Keratinocyte (primary cell): ENCODE measurements at regions not wholly inside any gene's neighbourhood (a gene's known extent, or its start where the extent isn't known, plus 50 kb on each side); places are given as distances from the start of the nearest gene placed in this dataset.

Source experiments
- DNase-seq: peaks from one replicate; pipeline ENCODE4 v3.0.0-alpha.2; 2011; ENCODE audit warnings: low read depth, missing footprints, low spot score
- FAIRE-seq: peaks from 2 replicates; lab custom pipeline; 2011; peaks lifted over from hg19 to GRCh38; lab: Jason Lieb, UNC
- H2AFZ ChIP-seq: 2 replicates; pipeline ENCODE4 v1.6.0; 2012; ENCODE audit warnings: low read length, control low read depth, inconsistent platforms; ENCODE audit not compliant: control insufficient read depth
- H3K27ac ChIP-seq: 2 replicates; pipeline ENCODE4 v1.5.1; 2011; ENCODE audit warnings: low read length; ENCODE audit not compliant: control insufficient read depth, insufficient read depth
- H3K27me3 ChIP-seq: 3 replicates; pipeline ENCODE4 v1.6.0; 2011; ENCODE audit warnings: low read length; ENCODE audit not compliant: control insufficient read depth, insufficient read depth; ENCODE audit errors: extremely low read depth
- H3K36me3 ChIP-seq, 2 experiments: 2 replicates in 1 of 2; 3 replicates in 1 of 2; pipeline ENCODE4 v1.5.1; 2011; ENCODE audit warnings: low read length in 2 of 2, mild to moderate bottlenecking in 1 of 2; ENCODE audit not compliant: control insufficient read depth in 2 of 2, insufficient read depth in 2 of 2; ENCODE audit errors: extremely low read depth in 1 of 2
- H3K4me1 ChIP-seq: 3 replicates; pipeline ENCODE4 v1.5.1; 2011; ENCODE audit warnings: low read length; ENCODE audit not compliant: control insufficient read depth, insufficient read depth; ENCODE audit errors: extremely low read depth
- H3K4me2 ChIP-seq: 3 replicates; pipeline ENCODE4 v1.6.0; 2011; ENCODE audit warnings: low read depth, low read length; ENCODE audit not compliant: control insufficient read depth, insufficient read depth; ENCODE audit errors: extremely low read depth
- H3K4me3 ChIP-seq, 3 experiments: fragments of 200-600 bp in 1 of 3; sonication (generic) in 1 of 3; 2 replicates in 2 of 3; 3 replicates in 1 of 3; pipeline ENCODE4 v1.5.1; 2011 to 2016; ENCODE audit warnings: low read length in 3 of 3, mild to moderate bottlenecking in 3 of 3, control low read depth in 2 of 3, inconsistent platforms in 1 of 3, low read depth in 1 of 3, mixed read lengths in 1 of 3, mixed run types in 1 of 3, moderate library complexity in 1 of 3; ENCODE audit not compliant: control insufficient read depth in 2 of 3, insufficient read depth in 2 of 3; ENCODE audit errors: extremely low read depth in 1 of 3
- H3K79me2 ChIP-seq: 2 replicates; pipeline ENCODE4 v1.6.0; 2012; ENCODE audit warnings: low read length; ENCODE audit not compliant: control insufficient read depth, insufficient read depth
- H3K9ac ChIP-seq: 3 replicates; pipeline ENCODE4 v1.6.0; 2011; ENCODE audit warnings: low read length; ENCODE audit not compliant: control insufficient read depth, insufficient read depth; ENCODE audit errors: extremely low read depth
- H3K9me1 ChIP-seq: 3 replicates; pipeline ENCODE4 v1.6.0; 2011; ENCODE audit warnings: low read length; ENCODE audit not compliant: control insufficient read depth, insufficient read depth; ENCODE audit errors: extremely low read depth
- H3K9me3 ChIP-seq: 2 replicates; pipeline ENCODE4 v1.5.1; 2012; ENCODE audit warnings: low read depth, low read length; ENCODE audit not compliant: control insufficient read depth
- H4K20me1 ChIP-seq: 3 replicates; pipeline ENCODE4 v1.6.0; 2011; ENCODE audit warnings: low read length; ENCODE audit not compliant: control insufficient read depth, insufficient read depth; ENCODE audit errors: extremely low read depth
- CTCF ChIP-seq, 3 experiments: IDR thresholded peaks in 1 of 3; conservative IDR thresholded peaks in 1 of 3; optimal IDR thresholded peaks in 1 of 3; 2 replicates in 2 of 3; 3 replicates in 1 of 3; pipeline versions ENCODE3 to v1.5.1; 2011; ENCODE audit warnings: low read length in 3 of 3, mild to moderate bottlenecking in 3 of 3, moderate library complexity in 2 of 3, control low read depth in 1 of 3, inconsistent platforms in 1 of 3; ENCODE audit not compliant: insufficient read depth in 2 of 3; ENCODE audit errors: extremely low read depth in 1 of 3
- EZH2 ChIP-seq: IDR thresholded peaks from one replicate; pipeline ENCODE4 v1.6.1; 2012; ENCODE audit warnings: inconsistent platforms, mild to moderate bottlenecking, low read length, moderate library complexity
- dilution Hi-C: fragments of 300-500 bp; cut with MboI; formaldehyde crosslinking; loops from one replicate; pipeline ENCODE4 v1.7.0; 2020; ENCODE audit warnings: low sequenced_read_pairs; ENCODE audit not compliant: extremely low pct_ligation_motif_present

GRCh38 chr20:24818056-24818455, 131.0 kb upstream of the CST7 start:
- no peak for DNase-seq
- H3K36me3 ChIP-seq: no peaks in the 10 kb centered on the region

GRCh38 chr20:24819331-24819965, 129.6 kb upstream of the CST7 start:
- TF ChIP-seq EZH2 (no peak), CTCF (optimal IDR thresholded peaks at IDR 0.05 in 1 of 3, IDR thresholded peaks at IDR 0.05 in 1 of 3, conservative IDR thresholded peaks at IDR 0.05 in 1 of 3; ENCODE audit: extremely low read depth in 1 of 3, insufficient read depth in 2 of 3, low read length in 3 of 3) (no peak)
- Histone ChIP-seq H3K36me3 (no peaks in the 10 kb centered on the region), H4K20me1 (no peaks in the 10 kb centered on the region), H3K79me2 (no peaks in the 10 kb centered on the region), H3K9ac (no peak overlapping the region), H3K4me1 (no peaks in the 10 kb centered on the region), H3K27me3 (no peaks in the 10 kb centered on the region), H3K4me2 (no peak overlapping the region), H2AFZ (no peak overlapping the region), H3K9me1 (no peaks in the 10 kb centered on the region), H3K9me3 (peaks cover 2% of the 10 kb centered on the region), H3K4me3 (no peak overlapping the region), H3K27ac (no peak overlapping the region)
- dilution Hi-C loops: no loop called here
- FAIRE-seq (no peak), DNase-seq (no peak)

More at GRCh38 chr20:24818056-24818455, 131.0 kb upstream of the CST7 start:
- H3K4me1 ChIP-seq: no peaks in the 10 kb centered on the region
- FAIRE-seq: no peak
- dilution Hi-C loops: no loop called here
- no peak overlapping the region for H3K27ac ChIP-seq
- no peaks in the 10 kb centered on the region for H3K79me2 ChIP-seq
- H3K9ac ChIP-seq: no peak overlapping the region
- no peak overlapping the region for H3K4me3 ChIP-seq
- TF ChIP-seq CTCF (optimal IDR thresholded peaks at IDR 0.05 in 1 of 3, IDR thresholded peaks at IDR 0.05 in 1 of 3, conservative IDR thresholded peaks at IDR 0.05 in 1 of 3; ENCODE audit: extremely low read depth in 1 of 3, insufficient read depth in 2 of 3, low read length in 3 of 3) (no peak), EZH2 (no peak)
- no peaks in the 10 kb centered on the region for H3K27me3 ChIP-seq
- H2AFZ ChIP-seq: no peak overlapping the region
- H4K20me1 ChIP-seq: no peaks in the 10 kb centered on the region
- H3K9me3 ChIP-seq: peaks cover 2% of the 10 kb centered on the region
- H3K9me1 ChIP-seq: no peaks in the 10 kb centered on the region
- H3K4me2 ChIP-seq: no peak overlapping the region
